ENCODE measurements at regions not wholly inside any gene's neighbourhood (a gene's known extent, or its start where the extent isn't known, plus 50 kb on each side); places are given as distances from the start of the nearest gene placed in this dataset.
A peak's percentile ranks its signal among the peaks of the same experiment; 100 is the strongest.
"Not testable (repeated sequence)": the region's sequence is repeated elsewhere in the genome, so short reads cannot be mapped to it uniquely, and the experiment has no call there.

DNA sequence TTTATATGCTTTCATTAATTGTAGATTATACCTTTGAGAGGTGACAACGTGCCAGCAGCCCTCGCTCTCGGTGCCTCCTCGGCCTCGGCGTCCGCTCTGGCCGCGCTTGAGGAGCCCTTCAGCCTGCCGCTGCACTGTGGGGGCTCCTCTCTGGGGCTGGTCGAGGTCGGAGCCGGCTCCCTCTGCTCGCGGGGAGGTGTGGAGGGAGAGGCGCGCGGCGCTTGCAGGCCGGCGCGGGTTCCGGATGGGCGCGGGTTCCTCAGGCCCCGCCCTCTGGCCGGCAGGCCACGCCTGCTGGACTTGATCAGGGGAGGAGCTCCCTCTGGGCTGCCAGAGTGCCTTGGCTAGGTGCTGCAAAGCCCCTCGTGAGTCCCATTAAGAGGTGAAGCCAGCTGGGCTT is 321.1 kb upstream of the PCDH18 start:
- TF ChIP-seq, protein P1, sequence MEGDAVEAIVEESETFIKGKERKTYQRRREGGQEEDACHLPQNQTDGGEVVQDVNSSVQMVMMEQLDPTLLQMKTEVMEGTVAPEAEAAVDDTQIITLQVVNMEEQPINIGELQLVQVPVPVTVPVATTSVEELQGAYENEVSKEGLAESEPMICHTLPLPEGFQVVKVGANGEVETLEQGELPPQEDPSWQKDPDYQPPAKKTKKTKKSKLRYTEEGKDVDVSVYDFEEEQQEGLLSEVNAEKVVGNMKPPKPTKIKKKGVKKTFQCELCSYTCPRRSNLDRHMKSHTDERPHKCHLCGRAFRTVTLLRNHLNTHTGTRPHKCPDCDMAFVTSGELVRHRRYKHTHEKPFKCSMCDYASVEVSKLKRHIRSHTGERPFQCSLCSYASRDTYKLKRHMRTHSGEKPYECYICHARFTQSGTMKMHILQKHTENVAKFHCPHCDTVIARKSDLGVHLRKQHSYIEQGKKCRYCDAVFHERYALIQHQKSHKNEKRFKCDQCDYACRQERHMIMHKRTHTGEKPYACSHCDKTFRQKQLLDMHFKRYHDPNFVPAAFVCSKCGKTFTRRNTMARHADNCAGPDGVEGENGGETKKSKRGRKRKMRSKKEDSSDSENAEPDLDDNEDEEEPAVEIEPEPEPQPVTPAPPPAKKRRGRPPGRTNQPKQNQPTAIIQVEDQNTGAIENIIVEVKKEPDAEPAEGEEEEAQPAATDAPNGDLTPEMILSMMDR (IDR thresholded peaks at IDR 0.05; ENCODE audit: control insufficient read depth, extremely low read depth, insufficient read depth): no peak
- no peak overlapping the region for H3K4me3 ChIP-seq (ENCODE audit: low read depth, low read length)
- no peak for DNase-seq (ENCODE audit: low read depth)

DNA sequence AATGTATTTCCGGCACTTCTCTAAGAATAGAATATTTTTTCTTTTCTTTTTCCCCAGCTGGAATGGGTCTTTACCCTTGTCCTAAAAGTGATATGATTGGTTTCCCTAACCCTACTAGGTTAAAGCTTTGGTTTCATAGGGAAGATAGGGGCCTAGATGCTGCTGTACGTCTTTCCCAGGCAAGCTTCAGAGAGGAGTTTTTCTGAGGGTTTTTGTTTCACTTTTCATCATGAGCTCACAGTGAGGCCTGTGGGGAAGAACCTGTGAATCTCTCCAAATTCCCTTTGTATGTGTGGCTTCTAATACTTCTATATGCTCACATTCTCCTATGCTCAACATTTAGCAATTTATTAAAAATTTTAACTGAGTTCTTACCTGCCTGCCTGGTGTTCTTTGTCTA is 320.0 kb upstream of the PCDH18 start:
- no peak overlapping the region for H3K4me3 ChIP-seq (ENCODE audit: low read depth, low read length)
- TF ChIP-seq, protein P1 (IDR thresholded peaks at IDR 0.05; ENCODE audit: control insufficient read depth, extremely low read depth, insufficient read depth): no peak
- no peak for DNase-seq (ENCODE audit: low read depth)

DNA sequence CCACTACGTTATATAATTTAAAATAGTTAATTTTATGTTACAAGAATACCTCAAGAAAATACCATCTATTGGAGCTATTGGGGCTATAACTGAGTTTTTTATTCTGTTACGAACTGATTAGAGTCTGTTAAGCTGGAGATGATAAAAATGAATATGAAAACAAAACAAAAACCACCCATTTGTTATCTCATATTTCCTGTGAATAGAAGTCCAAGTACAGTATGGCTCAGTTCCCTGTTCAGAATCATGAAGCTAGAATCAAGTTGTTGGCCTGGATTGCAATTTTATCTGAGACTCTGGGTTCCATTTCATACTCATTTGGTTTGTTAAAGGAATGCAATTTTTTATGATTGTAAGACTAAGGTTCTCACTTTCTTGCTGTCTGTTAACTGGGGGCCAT is 319.1 kb upstream of the PCDH18 start:
- H3K4me3 ChIP-seq (ENCODE audit: low read depth, low read length): no peak overlapping the region
- TF ChIP-seq, protein P1 (IDR thresholded peaks at IDR 0.05; ENCODE audit: control insufficient read depth, extremely low read depth, insufficient read depth): no peak
- no peak for DNase-seq (ENCODE audit: low read depth)

DNA sequence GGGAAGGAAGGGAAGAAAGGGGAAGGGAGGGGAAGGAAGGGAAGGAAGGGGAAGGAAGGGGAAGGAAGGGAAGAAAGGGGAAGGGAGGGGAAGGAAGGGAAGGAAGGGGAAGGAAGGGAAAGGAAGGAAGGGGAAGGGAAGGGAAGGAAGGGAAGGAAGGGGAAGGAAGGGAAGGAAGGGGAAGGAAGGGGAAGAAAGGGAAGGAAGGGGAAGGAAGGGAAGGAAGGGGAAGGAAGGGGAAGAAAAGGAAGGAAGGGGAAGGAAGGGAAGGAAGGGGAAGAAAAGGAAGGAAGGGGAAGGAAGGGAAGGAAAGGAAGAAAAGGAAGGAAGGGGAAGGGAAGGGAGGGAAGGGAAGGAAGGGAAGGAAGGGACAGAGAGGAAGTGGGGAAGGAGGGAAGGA is 295.7 kb upstream of the PCDH18 start:
- not testable (repeated sequence) for H3K4me3 ChIP-seq (ENCODE audit: low read depth, low read length); DNase-seq (ENCODE audit: low read depth)

DNA sequence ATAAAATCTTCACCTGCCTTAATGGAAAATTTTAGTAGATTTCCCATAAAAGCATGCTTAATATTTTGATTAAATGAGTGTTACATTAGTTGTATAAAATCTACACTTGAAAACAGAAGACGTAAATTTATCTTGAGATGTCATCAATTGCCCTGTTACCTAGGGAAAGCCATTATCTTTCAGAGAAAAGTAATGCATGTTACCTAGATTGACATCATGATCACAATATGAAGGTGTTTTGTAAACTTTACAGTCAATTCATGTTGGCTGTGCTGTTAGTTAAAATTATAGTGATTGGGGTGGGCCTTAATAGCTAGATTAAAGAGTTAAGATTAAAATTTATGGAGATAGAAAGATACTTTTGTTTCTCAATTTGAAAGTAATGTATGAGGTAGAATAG is 293.2 kb upstream of the PCDH18 start:
- TF ChIP-seq, protein P1 (IDR thresholded peaks at IDR 0.05; ENCODE audit: control insufficient read depth, extremely low read depth, insufficient read depth): no peak
- no peak overlapping the region for H3K4me3 ChIP-seq (ENCODE audit: low read depth, low read length)
- no peak for DNase-seq (ENCODE audit: low read depth)

GRCh38 chr4:137823007-137823406 is 290.7 kb upstream of the PCDH18 start:
- TF ChIP-seq, protein P1 (IDR thresholded peaks at IDR 0.05; ENCODE audit: control insufficient read depth, extremely low read depth, insufficient read depth): no peak
- no peak for DNase-seq (ENCODE audit: low read depth)
- no peak overlapping the region for H3K4me3 ChIP-seq (ENCODE audit: low read depth, low read length)

DNA sequence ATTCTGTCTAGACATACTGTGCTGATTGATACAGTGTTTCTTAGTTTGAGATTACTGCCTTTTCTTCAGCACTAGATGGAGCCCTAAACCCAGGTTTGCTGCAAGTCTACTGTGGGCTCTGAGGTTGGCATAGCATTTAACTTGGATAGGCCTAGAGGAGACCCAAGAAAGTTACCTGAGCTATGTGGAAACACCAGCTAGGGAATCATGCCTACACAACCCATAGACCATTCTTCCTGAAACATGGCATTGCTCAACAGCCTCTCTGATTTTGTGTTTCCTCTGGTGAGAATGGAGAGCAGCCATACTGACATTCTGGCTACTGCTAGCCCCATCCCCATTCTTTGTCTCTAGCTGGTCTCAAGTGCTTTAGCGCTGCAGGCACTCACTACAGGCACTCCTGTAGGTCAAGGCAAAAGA is 287.7 kb upstream of the PCDH18 start:
- TF ChIP-seq, protein P1 (IDR thresholded peaks at IDR 0.05; ENCODE audit: control insufficient read depth, extremely low read depth, insufficient read depth): peak; percentile 75
- no peak overlapping the region for H3K4me3 ChIP-seq (ENCODE audit: low read depth, low read length)
- peak; percentile 21 for DNase-seq (ENCODE audit: low read depth)
